Adrenal gland (tissue), 5 donors: ENCODE measurements at regions not wholly inside any gene's neighbourhood (a gene's known extent, or its start where the extent isn't known, plus 50 kb on each side); places are given as distances from the start of the nearest gene placed in this dataset.

Experiments used
- CTCF ChIP-seq, 6 experiments: fragments of 450-650 bp in 4 of 6; fragments of 200-600 bp in 2 of 6; sonication (generic) in 1 of 6; IDR thresholded peaks; 1 replicate in 5 of 6; 2 replicates in 1 of 6; pipeline versions ENCODE4 v1.5.1 to v1.8.0; 2016 to 2021; ENCODE audit warnings: antibody characterized with exemption in 6 of 6, mild to moderate bottlenecking in 2 of 6, moderate library complexity in 1 of 6
- POLR2A ChIP-seq, 2 donors: fragments of 450-650 bp; IDR thresholded peaks; one replicate each; pipeline ENCODE4 v1.6.1; 2017; ENCODE audit warnings: antibody characterized with exemption in 2 of 2, mild to moderate bottlenecking in 2 of 2, moderate library complexity in 1 of 2
- donor health status: DM: no; HTN: no; CAD: no.

- TF ChIP-seq POLR2A (IDR thresholded peaks at IDR 0.05) (no peak), CTCF (IDR thresholded peaks at IDR 0.05) (no peak)
Observed at GRCh38 chr16:65944361-65944760, 422.1 kb upstream of the CDH5 start.
